ENCODE measurements at regions not wholly inside any gene's neighbourhood (a gene's known extent, or its start where the extent isn't known, plus 50 kb on each side); places are given as distances from the start of the nearest gene placed in this dataset.

DNA sequence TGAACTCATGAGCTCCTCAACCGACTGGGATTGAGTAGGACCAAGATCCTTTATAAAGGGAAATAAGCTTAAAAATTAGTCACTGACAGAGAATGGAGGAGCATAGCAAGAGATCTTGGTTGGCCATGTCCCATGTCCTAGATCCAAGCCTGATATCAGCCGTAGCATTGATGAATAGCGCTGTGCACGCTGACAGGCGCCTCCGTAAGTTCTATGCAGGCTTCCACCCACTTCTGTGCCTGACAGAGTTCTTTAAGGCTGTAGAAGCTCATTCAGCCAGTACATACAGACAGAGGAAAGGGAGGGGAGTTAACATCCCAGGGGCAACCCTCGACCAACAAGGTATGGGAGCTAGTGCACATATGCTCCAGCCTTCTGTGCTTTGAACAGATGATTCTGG is 251.7 kb upstream of the TBC1D5 start:
- no peak for TF ChIP-seq EZH2phosphoT487 (IDR thresholded peaks at IDR 0.05; ENCODE audit: borderline replicate concordance, low read length)
- TF ChIP-seq, protein P1, sequence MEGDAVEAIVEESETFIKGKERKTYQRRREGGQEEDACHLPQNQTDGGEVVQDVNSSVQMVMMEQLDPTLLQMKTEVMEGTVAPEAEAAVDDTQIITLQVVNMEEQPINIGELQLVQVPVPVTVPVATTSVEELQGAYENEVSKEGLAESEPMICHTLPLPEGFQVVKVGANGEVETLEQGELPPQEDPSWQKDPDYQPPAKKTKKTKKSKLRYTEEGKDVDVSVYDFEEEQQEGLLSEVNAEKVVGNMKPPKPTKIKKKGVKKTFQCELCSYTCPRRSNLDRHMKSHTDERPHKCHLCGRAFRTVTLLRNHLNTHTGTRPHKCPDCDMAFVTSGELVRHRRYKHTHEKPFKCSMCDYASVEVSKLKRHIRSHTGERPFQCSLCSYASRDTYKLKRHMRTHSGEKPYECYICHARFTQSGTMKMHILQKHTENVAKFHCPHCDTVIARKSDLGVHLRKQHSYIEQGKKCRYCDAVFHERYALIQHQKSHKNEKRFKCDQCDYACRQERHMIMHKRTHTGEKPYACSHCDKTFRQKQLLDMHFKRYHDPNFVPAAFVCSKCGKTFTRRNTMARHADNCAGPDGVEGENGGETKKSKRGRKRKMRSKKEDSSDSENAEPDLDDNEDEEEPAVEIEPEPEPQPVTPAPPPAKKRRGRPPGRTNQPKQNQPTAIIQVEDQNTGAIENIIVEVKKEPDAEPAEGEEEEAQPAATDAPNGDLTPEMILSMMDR (IDR thresholded peaks at IDR 0.05; ENCODE audit: low read depth, low read length, poor library complexity, severe bottlenecking), result no peak
